ENCODE measurements at regions not wholly inside any gene's neighbourhood (a gene's known extent, or its start where the extent isn't known, plus 50 kb on each side); places are given as distances from the start of the nearest gene placed in this dataset.

- TF ChIP-seq ISL1 (CRISPR knock-in tag; IDR thresholded peaks at IDR 0.05) (no peak), ZNF70 (CRISPR knock-in tag; IDR thresholded peaks at IDR 0.05) (no peak), ZNF565 (CRISPR knock-in tag; conservative IDR thresholded peaks at IDR 0.05; ENCODE audit: low read depth) (no peak)
Observed at GRCh38 chr4:31370866-31371465, 650.8 kb downstream of the PCDH7 start.

Measured in SK-N-SH treated with all-trans-retinoic acid at 6 μM for 48 hours (cell line).